DND-41 (cell line): ENCODE measurements at regions not wholly inside any gene's neighbourhood (a gene's known extent, or its start where the extent isn't known, plus 50 kb on each side); places are given as distances from the start of the nearest gene placed in this dataset.

ENCODE experiments used
- ATAC-seq: fragments of 200-7000 bp; cut with Tn5 transposase; 3 replicates; pipeline ENCODE4 v1.9.1; 2021; ENCODE audit warnings: low read depth; ENCODE audit not compliant: insufficient read depth
- DNase-seq: peaks from one replicate; pipeline ENCODE4 v3.0.0-alpha.2; 2020
- H2AFZ ChIP-seq: 2 replicates; pipeline ENCODE4 v1.6.0; 2012; ENCODE audit warnings: low read depth, low read length
- H3K27ac ChIP-seq: 2 replicates; pipeline ENCODE4 v1.5.1; 2012; ENCODE audit warnings: low read length, inconsistent platforms
- H3K27me3 ChIP-seq: fragments of 200-600 bp; sonication (generic); 2 replicates; pipeline ENCODE4 v1.6.0; 2012; ENCODE audit warnings: low read length, mild to moderate bottlenecking, inconsistent platforms; ENCODE audit not compliant: insufficient read depth, poor library complexity
- H3K36me3 ChIP-seq: 2 replicates; pipeline ENCODE4 v1.5.1; 2012; ENCODE audit warnings: low read length, inconsistent platforms; ENCODE audit not compliant: insufficient read depth
- H3K4me1 ChIP-seq: 2 replicates; pipeline ENCODE4 v1.5.1; 2012; ENCODE audit warnings: mild to moderate bottlenecking, low read length; ENCODE audit not compliant: insufficient read depth
- H3K4me2 ChIP-seq: 2 replicates; pipeline ENCODE4 v1.6.0; 2012; ENCODE audit warnings: mild to moderate bottlenecking, moderate library complexity, low read length, inconsistent platforms; ENCODE audit not compliant: insufficient read depth
- H3K4me3 ChIP-seq, 2 experiments: fragments of 200-600 bp in 1 of 2; shearing (Covaris generic) in 1 of 2; 2 replicates each; pipeline ENCODE4 v1.5.1; 2012 to 2016; ENCODE audit warnings: inconsistent platforms in 2 of 2, low read length in 2 of 2, mild to moderate bottlenecking in 2 of 2, low read depth in 1 of 2, moderate library complexity in 1 of 2
- H3K79me2 ChIP-seq: 2 replicates; pipeline ENCODE4 v1.6.0; 2012; ENCODE audit warnings: low read length, inconsistent platforms; ENCODE audit not compliant: insufficient read depth
- H3K9ac ChIP-seq: 2 replicates; pipeline ENCODE4 v1.6.0; 2012; ENCODE audit warnings: low read depth, mild to moderate bottlenecking, inconsistent platforms, low read length, moderate library complexity
- H3K9me3 ChIP-seq: 2 replicates; pipeline ENCODE4 v1.5.1; 2012; ENCODE audit warnings: low read length, moderate library complexity, mild to moderate bottlenecking, inconsistent platforms; ENCODE audit not compliant: insufficient read depth, severe bottlenecking
- H4K20me1 ChIP-seq: 2 replicates; pipeline ENCODE4 v1.6.0; 2012; ENCODE audit warnings: low read length; ENCODE audit not compliant: insufficient read depth
- CTCF ChIP-seq: IDR thresholded peaks from 2 replicates; pipeline ENCODE4 v1.5.1; 2012; ENCODE audit warnings: borderline replicate concordance, low read length, moderate library complexity, mild to moderate bottlenecking; ENCODE audit not compliant: poor library complexity, severe bottlenecking; ENCODE audit errors: extremely low read depth
- EZH2 ChIP-seq: IDR thresholded peaks from 3 replicates; pipeline ENCODE4 v1.6.1; 2012; ENCODE audit warnings: borderline replicate concordance, low read depth, mild to moderate bottlenecking, moderate library complexity, low read length, inconsistent platforms; ENCODE audit not compliant: severe bottlenecking

- Histone ChIP-seq H3K4me3 (no peak overlapping the region), H2AFZ (no peak overlapping the region)
Measured at GRCh38 chr6:139603581-139603980, 229.1 kb upstream of the CITED2 start.

GRCh38 chr6:139602577-139602976 lies 228.1 kb upstream of the CITED2 start:
- DNase-seq (no peak), ATAC-seq (no peak)
- H2AFZ ChIP-seq, result no peak overlapping the region
- H4K20me1 ChIP-seq, result no peaks in the 10 kb centered on the region
- H3K36me3 ChIP-seq, result no peaks in the 10 kb centered on the region
- H3K9ac ChIP-seq, result no peak overlapping the region
- no peak overlapping the region for H3K27ac ChIP-seq
- no peaks in the 10 kb centered on the region for H3K4me1 ChIP-seq
- H3K27me3 ChIP-seq, result no peaks in the 10 kb centered on the region
- no peaks in the 10 kb centered on the region for H3K9me3 ChIP-seq
- no peak for TF ChIP-seq EZH2
- no peak for TF ChIP-seq CTCF
- no peak overlapping the region for H3K4me3 ChIP-seq
- H3K79me2 ChIP-seq, result no peaks in the 10 kb centered on the region
- no peak overlapping the region for H3K4me2 ChIP-seq

More at GRCh38 chr6:139603581-139603980, 229.1 kb upstream of the CITED2 start:
- Histone ChIP-seq H3K9me3 (no peaks in the 10 kb centered on the region), H3K36me3 (no peaks in the 10 kb centered on the region), H3K4me2 (no peak overlapping the region), H3K9ac (no peak overlapping the region), H3K79me2 (no peaks in the 10 kb centered on the region), H3K4me1 (no peaks in the 10 kb centered on the region), H4K20me1 (no peaks in the 10 kb centered on the region), H3K27me3 (no peaks in the 10 kb centered on the region), H3K27ac (no peak overlapping the region)
- ATAC-seq (no peak), DNase-seq (no peak)
- TF ChIP-seq CTCF (no peak), EZH2 (no peak)

GRCh38 chr6:139600919-139601475 lies 226.5 kb upstream of the CITED2 start:
- Histone ChIP-seq H3K9ac (no peak overlapping the region), H3K4me1 (no peaks in the 10 kb centered on the region), H3K36me3 (no peaks in the 10 kb centered on the region), H3K9me3 (no peaks in the 10 kb centered on the region), H3K4me2 (no peak overlapping the region), H3K79me2 (no peaks in the 10 kb centered on the region), H4K20me1 (no peaks in the 10 kb centered on the region), H3K4me3 (no peak overlapping the region), H3K27me3 (no peaks in the 10 kb centered on the region), H3K27ac (no peak overlapping the region), H2AFZ (no peak overlapping the region)
- TF ChIP-seq EZH2, result no peak
- no peak for TF ChIP-seq CTCF
- DNase-seq (no peak), ATAC-seq (no peak)

- H3K9ac ChIP-seq, result no peak overlapping the region
- H3K4me3 ChIP-seq, result no peak overlapping the region
- H3K27ac ChIP-seq, result no peak overlapping the region
- no peaks in the 10 kb centered on the region for H3K27me3 ChIP-seq
- DNase-seq (no peak), ATAC-seq (no peak)
- TF ChIP-seq EZH2 (no peak), CTCF (no peak)
- H3K79me2 ChIP-seq, result no peaks in the 10 kb centered on the region
- H4K20me1 ChIP-seq, result no peaks in the 10 kb centered on the region
- no peak overlapping the region for H2AFZ ChIP-seq
- H3K4me1 ChIP-seq, result no peaks in the 10 kb centered on the region
- no peaks in the 10 kb centered on the region for H3K9me3 ChIP-seq
- no peak overlapping the region for H3K4me2 ChIP-seq
- H3K36me3 ChIP-seq, result no peaks in the 10 kb centered on the region
Measured at GRCh38 chr6:139600343-139600742, 225.9 kb upstream of the CITED2 start.
